WTC11 (cell line): ENCODE measurements at regions not wholly inside any gene's neighbourhood (a gene's known extent, or its start where the extent isn't known, plus 50 kb on each side); places are given as distances from the start of the nearest gene placed in this dataset.

Experiments
- ATAC-seq: fragments of 200-7000 bp; cut with Tn5 transposase; 2 replicates; pipeline ENCODE4 v1.10.0; 2021; ENCODE audit warnings: mild to moderate bottlenecking, moderate library complexity
- CTCF ChIA-PET: fragments of 300-600 bp; sonication (Branson Sonifier 250); formaldehyde crosslinking; loops from one replicate; lab custom pipeline; 2021; ENCODE audit warnings: antibody characterized with exemption; lab: Charles Lee
- POLR2A ChIA-PET: fragments of 350-600 bp; sonication (Branson Sonifier 250); formaldehyde crosslinking; loops from one replicate; lab custom pipeline; 2021; ENCODE audit warnings: antibody characterized with exemption; lab: Charles Lee
- DNase-seq: peaks from one replicate; pipeline ENCODE4 v3.0.0; 2021; ENCODE audit warnings: low spot score
- H3K27ac Mint-ChIP-seq: 2 replicates; pipeline ENCODE4 v1.8.0; 2021; ENCODE audit warnings: mixed read lengths
- H3K27me3 Mint-ChIP-seq: 2 replicates; pipeline ENCODE4 v1.8.0; 2021; ENCODE audit warnings: low read depth, mild to moderate bottlenecking, moderate library complexity, mixed read lengths
- H3K36me3 Mint-ChIP-seq: 2 replicates; pipeline ENCODE4 v1.8.0; 2021; ENCODE audit warnings: mixed read lengths
- H3K4me1 Mint-ChIP-seq: 2 replicates; pipeline ENCODE4 v1.8.0; 2022; ENCODE audit warnings: mixed read lengths
- H3K4me3 Mint-ChIP-seq: 2 replicates; pipeline ENCODE4 v1.8.0; 2021; ENCODE audit warnings: mild to moderate bottlenecking, moderate library complexity, mixed read lengths
- H3K9me3 Mint-ChIP-seq: 2 replicates; pipeline ENCODE4 v1.8.0; 2021; ENCODE audit warnings: mixed read lengths
- CREB1 ChIP-seq: sonication (generic); formaldehyde crosslinking; IDR thresholded peaks from 2 replicates; pipeline ENCODE4 v1.8.0; 2023; ENCODE audit warnings: mild to moderate bottlenecking, missing genetic modification reagents
- ELF4 ChIP-seq: sonication (generic); formaldehyde crosslinking; IDR thresholded peaks from 2 replicates; pipeline ENCODE4 v1.8.1; 2022; ENCODE audit warnings: low read depth, mild to moderate bottlenecking, moderate library complexity, missing genetic modification reagents
- EMX1 ChIP-seq: fragments of 250-450 bp; sonication (Bioruptor Pico); IDR thresholded peaks from 2 replicates; pipeline ENCODE4 v1.8.0; 2021; ENCODE audit warnings: mild to moderate bottlenecking
- ETV6 ChIP-seq: sonication (generic); formaldehyde crosslinking; IDR thresholded peaks from 2 replicates; pipeline ENCODE4 v1.8.1; 2022; ENCODE audit warnings: mild to moderate bottlenecking, missing genetic modification reagents
- FOXJ3 ChIP-seq: sonication (generic); formaldehyde crosslinking; IDR thresholded peaks from 2 replicates; pipeline ENCODE4 v1.9.0; 2021; ENCODE audit warnings: missing genetic modification reagents, mild to moderate bottlenecking, borderline replicate concordance
- FOXP1 ChIP-seq: sonication (generic); formaldehyde crosslinking; IDR thresholded peaks from 2 replicates; pipeline ENCODE4 v1.8.0; 2022; ENCODE audit warnings: missing genetic modification reagents, mild to moderate bottlenecking, moderate library complexity, borderline replicate concordance
- GABPB1 ChIP-seq: sonication (generic); formaldehyde crosslinking; IDR thresholded peaks from 2 replicates; pipeline ENCODE4 v1.8.1; 2023; ENCODE audit warnings: mild to moderate bottlenecking, missing genetic modification reagents
- GTF2I ChIP-seq: fragments of 250-450 bp; sonication (Bioruptor Pico); conservative IDR thresholded peaks from 2 replicates; pipeline ENCODE4 v1.4.0; 2021; ENCODE audit warnings: mild to moderate bottlenecking
- IRF2 ChIP-seq: sonication (generic); formaldehyde crosslinking; IDR thresholded peaks from 2 replicates; pipeline ENCODE4 v1.8.0; 2022; ENCODE audit warnings: low read depth, missing genetic modification reagents, borderline replicate concordance
- KAT7 ChIP-seq: sonication (generic); formaldehyde crosslinking; IDR thresholded peaks from 2 replicates; pipeline ENCODE4 v1.8.1; 2023; ENCODE audit warnings: missing genetic modification reagents, mild to moderate bottlenecking, borderline replicate concordance
- NR2C2 ChIP-seq: sonication (generic); formaldehyde crosslinking; IDR thresholded peaks from 2 replicates; pipeline ENCODE4 v1.8.0; 2022; ENCODE audit warnings: mild to moderate bottlenecking, missing genetic modification reagents
- RELA ChIP-seq: sonication (generic); formaldehyde crosslinking; IDR thresholded peaks from 2 replicates; pipeline ENCODE4 v1.8.1; 2022; ENCODE audit warnings: missing genetic modification reagents, mild to moderate bottlenecking, borderline replicate concordance
- SP1 ChIP-seq: sonication (generic); formaldehyde crosslinking; conservative IDR thresholded peaks from 2 replicates; pipeline ENCODE4 v1.8.1; 2022; ENCODE audit warnings: missing genetic modification reagents
- TP53 ChIP-seq: sonication (generic); formaldehyde crosslinking; IDR thresholded peaks from 2 replicates; pipeline ENCODE4 v1.8.1; 2023; ENCODE audit warnings: mild to moderate bottlenecking, missing genetic modification reagents
- ZNF121 ChIP-seq: sonication (generic); formaldehyde crosslinking; IDR thresholded peaks from 2 replicates; pipeline ENCODE4 v1.8.0; 2023; ENCODE audit warnings: missing genetic modification reagents
- ZNF219 ChIP-seq: sonication (generic); formaldehyde crosslinking; IDR thresholded peaks from 2 replicates; pipeline ENCODE4 v1.8.0; 2023; ENCODE audit warnings: missing genetic modification reagents, mild to moderate bottlenecking, borderline replicate concordance
- ZNF263 ChIP-seq: sonication (generic); formaldehyde crosslinking; IDR thresholded peaks from 2 replicates; pipeline ENCODE4 v1.8.1; 2022; ENCODE audit warnings: low read depth, mild to moderate bottlenecking, moderate library complexity, missing genetic modification reagents
- ZNF671 ChIP-seq: fragments of 250-450 bp; sonication (Bioruptor Pico); IDR thresholded peaks from 2 replicates; pipeline ENCODE4 v1.8.0; 2021; ENCODE audit warnings: mild to moderate bottlenecking
- TF ChIP-seq, protein P1 (sequence below): fragments of 250-450 bp; sonication (Bioruptor Pico); IDR thresholded peaks from 2 replicates; pipeline ENCODE4 v1.9.0; 2021; ENCODE audit warnings: moderate library complexity, mild to moderate bottlenecking, inconsistent platforms, borderline replicate concordance
- TF ChIP-seq, protein P2 (sequence below): sonication (generic); formaldehyde crosslinking; IDR thresholded peaks from 2 replicates; pipeline ENCODE4 v1.8.1; 2022; ENCODE audit warnings: mild to moderate bottlenecking, moderate library complexity, missing genetic modification reagents
- TF ChIP-seq, protein P3 (sequence below): fragments of 250-450 bp; sonication (Bioruptor Pico); IDR thresholded peaks from 2 replicates; pipeline ENCODE4 v1.9.0; 2021; ENCODE audit warnings: mild to moderate bottlenecking
- TF ChIP-seq, protein P4 (sequence below): sonication (generic); formaldehyde crosslinking; IDR thresholded peaks from 2 replicates; pipeline ENCODE4 v1.8.1; 2023; ENCODE audit warnings: mild to moderate bottlenecking, missing genetic modification reagents
- TF ChIP-seq, protein P5 (sequence below): sonication (generic); formaldehyde crosslinking; IDR thresholded peaks from 2 replicates; pipeline ENCODE4 v1.8.1; 2023; ENCODE audit warnings: mild to moderate bottlenecking, missing genetic modification reagents
- TF ChIP-seq, protein P6 (sequence below): fragments of 250-450 bp; sonication (Bioruptor Pico); IDR thresholded peaks from 2 replicates; pipeline ENCODE4 v1.8.0; 2021; ENCODE audit warnings: mild to moderate bottlenecking
- TF ChIP-seq, protein P7 (sequence below): sonication (generic); formaldehyde crosslinking; IDR thresholded peaks from 2 replicates; pipeline ENCODE4 v1.8.0; 2023; ENCODE audit warnings: mild to moderate bottlenecking, missing genetic modification reagents

DNA sequence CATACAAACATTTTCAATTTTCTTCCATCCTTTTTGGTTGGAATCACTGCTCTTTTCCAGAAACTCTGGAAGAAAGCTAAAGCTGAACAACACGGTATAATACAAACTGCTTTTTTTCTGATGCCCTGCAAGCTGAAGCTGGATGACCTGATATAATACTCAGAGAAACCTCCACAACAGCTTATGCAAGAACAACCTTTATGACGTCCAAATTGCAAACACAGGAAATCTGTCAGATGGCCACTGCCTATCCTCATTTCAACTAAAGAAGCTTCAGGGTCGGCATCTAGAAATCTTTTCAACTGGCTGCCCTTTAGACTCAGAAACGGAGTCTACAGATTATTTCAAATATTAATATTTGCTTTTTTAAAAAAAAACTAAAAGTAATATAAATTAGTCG, 106.5 kb upstream of the PRDM9 start:
- Mint-ChIP-seq H3K4me3 (no peak overlapping the region), H3K36me3 (peaks cover 6% of the 10 kb centered on the region), H3K27me3 (no peaks in the 10 kb centered on the region), H3K9me3 (peaks cover 12% of the 10 kb centered on the region), H3K4me1 (no peaks in the 10 kb centered on the region), H3K27ac (no peak overlapping the region)
- ChIA-PET CTCF (no interaction called here), POLR2A (no interaction called here)
- ATAC-seq = no peak
- TF ChIP-seq, protein P1, sequence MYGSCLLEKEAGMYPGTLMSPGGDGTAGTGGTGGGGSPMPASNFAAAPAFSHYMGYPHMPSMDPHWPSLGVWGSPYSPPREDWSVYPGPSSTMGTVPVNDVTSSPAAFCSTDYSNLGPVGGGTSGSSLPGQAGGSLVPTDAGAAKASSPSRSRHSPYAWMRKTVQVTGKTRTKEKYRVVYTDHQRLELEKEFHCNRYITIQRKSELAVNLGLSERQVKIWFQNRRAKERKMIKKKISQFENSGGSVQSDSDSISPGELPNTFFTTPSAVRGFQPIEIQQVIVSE = no peak
- TF ChIP-seq, protein P2, sequence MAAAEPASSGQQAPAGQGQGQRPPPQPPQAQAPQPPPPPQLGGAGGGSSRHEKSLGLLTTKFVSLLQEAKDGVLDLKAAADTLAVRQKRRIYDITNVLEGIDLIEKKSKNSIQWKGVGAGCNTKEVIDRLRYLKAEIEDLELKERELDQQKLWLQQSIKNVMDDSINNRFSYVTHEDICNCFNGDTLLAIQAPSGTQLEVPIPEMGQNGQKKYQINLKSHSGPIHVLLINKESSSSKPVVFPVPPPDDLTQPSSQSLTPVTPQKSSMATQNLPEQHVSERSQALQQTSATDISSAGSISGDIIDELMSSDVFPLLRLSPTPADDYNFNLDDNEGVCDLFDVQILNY (CRISPR knock-in tag) = no peak
- TF ChIP-seq FOXJ3 (CRISPR knock-in tag) (no peak), TP53 (CRISPR knock-in tag) (no peak), SP1 (CRISPR knock-in tag) (no peak), ZNF219 (CRISPR knock-in tag) (no peak), GTF2I (CRISPR knock-in tag) (no peak), KAT7 (CRISPR knock-in tag) (no peak), FOXP1 (CRISPR knock-in tag) (no peak), GABPB1 (no peak), ELF4 (no peak)
- TF ChIP-seq, protein P3, sequence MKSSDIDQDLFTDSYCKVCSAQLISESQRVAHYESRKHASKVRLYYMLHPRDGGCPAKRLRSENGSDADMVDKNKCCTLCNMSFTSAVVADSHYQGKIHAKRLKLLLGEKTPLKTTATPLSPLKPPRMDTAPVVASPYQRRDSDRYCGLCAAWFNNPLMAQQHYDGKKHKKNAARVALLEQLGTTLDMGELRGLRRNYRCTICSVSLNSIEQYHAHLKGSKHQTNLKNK (CRISPR knock-in tag) = no peak
- TF ChIP-seq, protein P4, sequence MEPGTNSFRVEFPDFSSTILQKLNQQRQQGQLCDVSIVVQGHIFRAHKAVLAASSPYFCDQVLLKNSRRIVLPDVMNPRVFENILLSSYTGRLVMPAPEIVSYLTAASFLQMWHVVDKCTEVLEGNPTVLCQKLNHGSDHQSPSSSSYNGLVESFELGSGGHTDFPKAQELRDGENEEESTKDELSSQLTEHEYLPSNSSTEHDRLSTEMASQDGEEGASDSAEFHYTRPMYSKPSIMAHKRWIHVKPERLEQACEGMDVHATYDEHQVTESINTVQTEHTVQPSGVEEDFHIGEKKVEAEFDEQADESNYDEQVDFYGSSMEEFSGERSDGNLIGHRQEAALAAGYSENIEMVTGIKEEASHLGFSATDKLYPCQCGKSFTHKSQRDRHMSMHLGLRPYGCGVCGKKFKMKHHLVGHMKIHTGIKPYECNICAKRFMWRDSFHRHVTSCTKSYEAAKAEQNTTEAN (CRISPR knock-in tag) = no peak
- no peak for DNase-seq

DNA sequence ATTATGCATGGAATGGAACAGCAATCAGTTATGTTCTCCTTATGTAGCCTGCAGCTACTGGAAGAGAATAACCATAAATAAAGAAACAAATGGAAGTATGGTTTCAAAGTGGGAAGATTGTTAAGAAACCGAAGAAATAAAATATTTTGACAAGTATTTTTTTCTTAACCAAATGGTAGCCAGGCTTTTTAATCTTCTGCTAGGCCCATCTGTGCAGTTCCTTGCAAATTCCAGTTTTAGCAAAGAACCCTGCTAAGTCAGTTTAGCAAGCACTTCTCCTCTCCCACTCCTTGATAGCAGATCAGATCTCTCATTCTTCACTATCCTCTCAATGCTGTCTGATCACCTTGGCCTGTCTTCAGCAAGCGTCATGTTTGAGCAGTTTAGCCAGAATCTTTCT, 111.1 kb upstream of the PRDM9 start:
- Mint-ChIP-seq H3K9me3 (peaks cover 31% of the 10 kb centered on the region), H3K27me3 (no peaks in the 10 kb centered on the region), H3K36me3 (peaks cover 14% of the 10 kb centered on the region), H3K4me3 (no peak overlapping the region), H3K4me1 (no peaks in the 10 kb centered on the region), H3K27ac (no peak overlapping the region)
- no peak for DNase-seq
- no peak for ATAC-seq
- ChIA-PET CTCF (no interaction called here), POLR2A (no interaction called here)
- TF ChIP-seq, protein P5, sequence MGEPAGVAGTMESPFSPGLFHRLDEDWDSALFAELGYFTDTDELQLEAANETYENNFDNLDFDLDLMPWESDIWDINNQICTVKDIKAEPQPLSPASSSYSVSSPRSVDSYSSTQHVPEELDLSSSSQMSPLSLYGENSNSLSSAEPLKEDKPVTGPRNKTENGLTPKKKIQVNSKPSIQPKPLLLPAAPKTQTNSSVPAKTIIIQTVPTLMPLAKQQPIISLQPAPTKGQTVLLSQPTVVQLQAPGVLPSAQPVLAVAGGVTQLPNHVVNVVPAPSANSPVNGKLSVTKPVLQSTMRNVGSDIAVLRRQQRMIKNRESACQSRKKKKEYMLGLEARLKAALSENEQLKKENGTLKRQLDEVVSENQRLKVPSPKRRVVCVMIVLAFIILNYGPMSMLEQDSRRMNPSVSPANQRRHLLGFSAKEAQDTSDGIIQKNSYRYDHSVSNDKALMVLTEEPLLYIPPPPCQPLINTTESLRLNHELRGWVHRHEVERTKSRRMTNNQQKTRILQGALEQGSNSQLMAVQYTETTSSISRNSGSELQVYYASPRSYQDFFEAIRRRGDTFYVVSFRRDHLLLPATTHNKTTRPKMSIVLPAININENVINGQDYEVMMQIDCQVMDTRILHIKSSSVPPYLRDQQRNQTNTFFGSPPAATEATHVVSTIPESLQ (CRISPR knock-in tag) = no peak
- no peak for TF ChIP-seq ETV6
- TF ChIP-seq ZNF671 (CRISPR knock-in tag) = no peak
- TF ChIP-seq, protein P6, sequence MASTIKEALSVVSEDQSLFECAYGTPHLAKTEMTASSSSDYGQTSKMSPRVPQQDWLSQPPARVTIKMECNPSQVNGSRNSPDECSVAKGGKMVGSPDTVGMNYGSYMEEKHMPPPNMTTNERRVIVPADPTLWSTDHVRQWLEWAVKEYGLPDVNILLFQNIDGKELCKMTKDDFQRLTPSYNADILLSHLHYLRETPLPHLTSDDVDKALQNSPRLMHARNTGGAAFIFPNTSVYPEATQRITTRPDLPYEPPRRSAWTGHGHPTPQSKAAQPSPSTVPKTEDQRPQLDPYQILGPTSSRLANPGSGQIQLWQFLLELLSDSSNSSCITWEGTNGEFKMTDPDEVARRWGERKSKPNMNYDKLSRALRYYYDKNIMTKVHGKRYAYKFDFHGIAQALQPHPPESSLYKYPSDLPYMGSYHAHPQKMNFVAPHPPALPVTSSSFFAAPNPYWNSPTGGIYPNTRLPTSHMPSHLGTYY = no peak
- TF ChIP-seq NR2C2 (CRISPR knock-in tag) = no peak
- no peak for TF ChIP-seq CREB1
- TF ChIP-seq, protein P7, sequence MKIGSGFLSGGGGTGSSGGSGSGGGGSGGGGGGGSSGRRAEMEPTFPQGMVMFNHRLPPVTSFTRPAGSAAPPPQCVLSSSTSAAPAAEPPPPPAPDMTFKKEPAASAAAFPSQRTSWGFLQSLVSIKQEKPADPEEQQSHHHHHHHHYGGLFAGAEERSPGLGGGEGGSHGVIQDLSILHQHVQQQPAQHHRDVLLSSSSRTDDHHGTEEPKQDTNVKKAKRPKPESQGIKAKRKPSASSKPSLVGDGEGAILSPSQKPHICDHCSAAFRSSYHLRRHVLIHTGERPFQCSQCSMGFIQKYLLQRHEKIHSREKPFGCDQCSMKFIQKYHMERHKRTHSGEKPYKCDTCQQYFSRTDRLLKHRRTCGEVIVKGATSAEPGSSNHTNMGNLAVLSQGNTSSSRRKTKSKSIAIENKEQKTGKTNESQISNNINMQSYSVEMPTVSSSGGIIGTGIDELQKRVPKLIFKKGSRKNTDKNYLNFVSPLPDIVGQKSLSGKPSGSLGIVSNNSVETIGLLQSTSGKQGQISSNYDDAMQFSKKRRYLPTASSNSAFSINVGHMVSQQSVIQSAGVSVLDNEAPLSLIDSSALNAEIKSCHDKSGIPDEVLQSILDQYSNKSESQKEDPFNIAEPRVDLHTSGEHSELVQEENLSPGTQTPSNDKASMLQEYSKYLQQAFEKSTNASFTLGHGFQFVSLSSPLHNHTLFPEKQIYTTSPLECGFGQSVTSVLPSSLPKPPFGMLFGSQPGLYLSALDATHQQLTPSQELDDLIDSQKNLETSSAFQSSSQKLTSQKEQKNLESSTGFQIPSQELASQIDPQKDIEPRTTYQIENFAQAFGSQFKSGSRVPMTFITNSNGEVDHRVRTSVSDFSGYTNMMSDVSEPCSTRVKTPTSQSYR (CRISPR knock-in tag) = no peak
- no peak for TF ChIP-seq ZNF121 (CRISPR knock-in tag)
- TF ChIP-seq RELA = no peak
- TF ChIP-seq ZNF263 (CRISPR knock-in tag) = no peak
- no peak for TF ChIP-seq EMX1 (CRISPR knock-in tag)
- no peak for TF ChIP-seq IRF2 (CRISPR knock-in tag)
- TF ChIP-seq, protein P3 (CRISPR knock-in tag) = no peak
